ENCODE measurements at regions not wholly inside any gene's neighbourhood (a gene's known extent, or its start where the extent isn't known, plus 50 kb on each side); places are given as distances from the start of the nearest gene placed in this dataset.

DNA sequence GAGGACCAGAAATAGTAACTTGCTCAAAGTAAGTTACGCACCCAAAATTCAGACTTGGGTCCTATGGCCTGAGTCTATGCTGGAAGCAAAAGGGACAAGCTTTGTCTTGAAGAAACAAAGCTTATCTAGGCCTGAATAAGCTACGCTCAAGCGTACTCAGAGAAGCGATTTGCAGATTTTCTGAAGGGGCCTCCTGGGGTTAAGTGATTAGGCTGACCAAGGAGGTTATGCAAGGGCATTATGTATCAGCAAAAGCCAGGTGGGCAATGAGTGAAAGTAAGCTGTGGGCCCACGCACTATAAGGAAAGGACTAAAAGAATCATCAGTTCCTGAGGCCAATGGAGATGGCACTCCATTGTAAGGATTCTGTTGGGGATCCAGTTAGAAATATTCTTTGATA is 122.1 kb downstream of the SNX18 start:
- no peak for DNase-seq (ENCODE audit: extremely low spot score)
- TF ChIP-seq, protein P1, sequence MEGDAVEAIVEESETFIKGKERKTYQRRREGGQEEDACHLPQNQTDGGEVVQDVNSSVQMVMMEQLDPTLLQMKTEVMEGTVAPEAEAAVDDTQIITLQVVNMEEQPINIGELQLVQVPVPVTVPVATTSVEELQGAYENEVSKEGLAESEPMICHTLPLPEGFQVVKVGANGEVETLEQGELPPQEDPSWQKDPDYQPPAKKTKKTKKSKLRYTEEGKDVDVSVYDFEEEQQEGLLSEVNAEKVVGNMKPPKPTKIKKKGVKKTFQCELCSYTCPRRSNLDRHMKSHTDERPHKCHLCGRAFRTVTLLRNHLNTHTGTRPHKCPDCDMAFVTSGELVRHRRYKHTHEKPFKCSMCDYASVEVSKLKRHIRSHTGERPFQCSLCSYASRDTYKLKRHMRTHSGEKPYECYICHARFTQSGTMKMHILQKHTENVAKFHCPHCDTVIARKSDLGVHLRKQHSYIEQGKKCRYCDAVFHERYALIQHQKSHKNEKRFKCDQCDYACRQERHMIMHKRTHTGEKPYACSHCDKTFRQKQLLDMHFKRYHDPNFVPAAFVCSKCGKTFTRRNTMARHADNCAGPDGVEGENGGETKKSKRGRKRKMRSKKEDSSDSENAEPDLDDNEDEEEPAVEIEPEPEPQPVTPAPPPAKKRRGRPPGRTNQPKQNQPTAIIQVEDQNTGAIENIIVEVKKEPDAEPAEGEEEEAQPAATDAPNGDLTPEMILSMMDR (IDR thresholded peaks at IDR 0.05; ENCODE audit: control extremely low read depth, extremely low read depth, low read depth, missing control alignments): no peak
- POLR2A ChIA-PET: no interaction called here
- CTCF ChIA-PET: interaction anchor here (1.2 to 2.8 kb wide), 3 partner anchors 13 to 205 kb away, joined by 4 to 7 read pairs (median 4); no protein-coding TSS in a partner anchor

DNA sequence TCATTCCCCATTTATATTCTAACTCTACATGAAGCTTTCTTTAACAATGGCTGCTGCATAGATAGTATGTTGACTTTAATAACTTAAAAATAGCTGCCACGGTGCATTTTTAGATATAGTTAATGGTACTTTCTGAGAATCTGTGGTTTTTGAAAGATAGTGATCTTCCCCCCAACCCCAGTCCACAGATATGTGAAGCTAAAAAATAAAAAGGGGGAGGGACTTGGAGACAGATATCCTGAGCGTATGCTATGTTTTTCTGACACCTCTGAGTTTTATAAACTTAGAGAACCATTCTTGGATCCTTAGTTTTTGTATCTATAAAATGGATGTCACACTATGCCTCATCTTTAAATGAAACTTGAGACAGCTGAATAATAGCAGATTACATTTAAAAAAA is 120.5 kb downstream of the SNX18 start:
- CTCF ChIA-PET: interaction anchor here (0.7 to 1.3 kb wide), 4 partner anchors 10 to 128 kb away, joined by 3 read pairs; no protein-coding TSS in a partner anchor
- POLR2A ChIA-PET: interaction anchor here (0.6 kb wide), 1 partner anchor 32 kb away, joined by 4 read pairs; no protein-coding TSS in a partner anchor
- TF ChIP-seq, protein P1 (IDR thresholded peaks at IDR 0.05; ENCODE audit: control extremely low read depth, extremely low read depth, low read depth, missing control alignments): no peak
- DNase-seq (ENCODE audit: extremely low spot score): no peak

DNA sequence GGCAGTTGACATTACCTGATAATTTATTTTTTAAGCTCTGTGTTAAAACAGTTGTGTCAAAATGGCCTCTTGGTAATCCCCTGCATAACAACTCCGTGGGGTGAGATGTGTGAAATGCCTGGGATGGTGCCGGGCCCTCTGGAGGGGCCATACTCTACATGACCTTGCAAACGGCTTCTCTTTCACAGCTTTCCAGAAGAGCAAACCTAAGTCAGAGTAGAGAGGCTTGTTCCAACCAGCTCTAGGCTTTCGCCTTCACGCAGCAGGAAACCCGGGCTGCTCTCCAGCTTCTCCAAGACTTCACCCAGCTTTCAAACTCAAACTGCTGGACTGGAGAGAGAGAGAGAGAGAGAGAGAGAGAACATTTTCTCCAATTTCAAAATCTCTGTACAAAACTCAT is 120.1 kb downstream of the SNX18 start:
- TF ChIP-seq, protein P1 (IDR thresholded peaks at IDR 0.05; ENCODE audit: control extremely low read depth, extremely low read depth, low read depth, missing control alignments): no peak
- POLR2A ChIA-PET: interaction anchor here (0.6 kb wide), 1 partner anchor 32 kb away, joined by 4 read pairs; no protein-coding TSS in a partner anchor
- DNase-seq (ENCODE audit: extremely low spot score): no peak
- CTCF ChIA-PET: interaction anchor here (0.8 to 1.3 kb wide), 3 partner anchors 10 to 23 kb away, joined by 3 read pairs; no protein-coding TSS in a partner anchor

DNA sequence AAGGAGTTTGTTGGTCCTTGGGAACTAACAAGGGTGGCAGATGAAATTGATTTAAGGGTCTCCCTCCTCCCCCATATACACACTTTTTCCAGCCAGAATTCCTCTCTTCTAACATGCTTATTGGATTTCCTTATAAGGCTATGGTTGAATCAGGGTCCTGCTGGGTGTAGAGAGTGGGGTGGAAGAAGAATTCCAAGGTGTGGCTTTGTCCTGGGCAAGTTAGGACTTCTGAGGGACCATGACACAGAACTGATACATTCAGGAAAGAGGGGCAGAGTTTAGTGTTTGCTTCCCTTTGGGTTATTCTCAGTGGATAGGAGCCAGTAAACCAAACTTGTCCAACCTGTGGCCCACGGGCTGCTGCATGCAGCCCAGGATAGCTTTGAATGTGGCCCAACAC is 116.5 kb downstream of the SNX18 start:
- POLR2A ChIA-PET: no interaction called here
- CTCF ChIA-PET: no interaction called here
- TF ChIP-seq, protein P1 (IDR thresholded peaks at IDR 0.05; ENCODE audit: control extremely low read depth, extremely low read depth, low read depth, missing control alignments): no peak
- no peak for DNase-seq (ENCODE audit: extremely low spot score)

DNA sequence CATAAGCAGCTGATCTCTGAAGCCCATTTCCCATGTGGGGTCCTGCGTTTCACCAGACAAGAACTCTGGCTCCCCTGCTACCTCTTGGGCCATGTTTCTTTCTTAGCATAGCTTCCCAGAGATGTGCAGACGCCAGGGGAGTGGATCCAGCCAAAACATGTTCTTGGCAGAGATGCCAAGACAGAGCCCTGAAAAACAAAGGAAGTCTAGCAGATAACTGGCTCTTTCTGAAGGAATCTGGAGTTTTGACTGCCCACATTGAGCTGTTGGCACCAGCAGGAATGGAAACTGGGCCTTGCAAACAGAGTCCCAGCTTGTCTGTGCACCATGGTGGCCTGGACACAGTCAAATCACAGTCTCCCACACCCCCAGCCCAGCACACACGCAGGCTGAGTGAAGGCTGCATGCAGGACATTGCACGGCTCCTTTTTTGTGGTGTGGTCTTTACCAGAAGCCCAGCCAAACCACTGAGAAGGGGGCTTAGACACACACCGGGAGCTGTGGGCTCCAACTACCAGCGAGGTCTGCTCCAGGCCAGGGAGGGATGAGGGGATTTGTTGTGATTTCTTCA is 114.7 kb downstream of the SNX18 start:
- no peak for DNase-seq (ENCODE audit: extremely low spot score)
- TF ChIP-seq, protein P1 (IDR thresholded peaks at IDR 0.05; ENCODE audit: control extremely low read depth, extremely low read depth, low read depth, missing control alignments): no peak
- ChIA-PET CTCF (interaction anchor here (0.6 to 1.6 kb wide), 3 partner anchors 9 to 17 kb away, joined by 3 read pairs; no protein-coding TSS in a partner anchor), POLR2A (no interaction called here)

DNA sequence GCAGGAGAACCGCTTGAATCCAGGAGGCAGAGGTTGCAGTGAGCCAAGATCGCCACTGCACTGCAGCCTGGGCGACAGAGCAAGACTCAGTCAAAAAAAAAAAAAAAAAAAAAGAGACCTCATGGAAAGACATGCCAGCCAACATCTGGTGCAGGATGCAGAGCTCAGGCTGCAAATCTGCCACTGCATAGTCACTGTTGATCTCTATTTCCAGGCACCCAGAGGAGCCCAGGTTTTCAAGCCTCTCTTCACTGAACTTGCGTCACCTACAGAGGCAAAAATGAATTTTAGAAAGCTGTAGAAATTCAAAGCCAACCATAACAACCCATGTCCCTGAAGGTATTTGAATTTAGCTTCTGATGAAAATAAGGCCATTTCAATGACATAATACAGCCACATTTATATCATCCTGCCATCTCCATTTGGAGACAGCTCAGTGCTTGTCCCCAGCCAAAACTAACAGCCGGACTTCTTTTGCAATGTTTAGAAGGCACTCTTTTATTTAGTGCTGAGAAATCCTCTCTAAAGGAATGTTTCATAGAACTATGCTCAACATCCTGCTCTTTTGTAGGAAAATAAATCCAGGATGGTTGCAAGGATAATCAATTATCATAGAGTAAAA is 113.3 kb downstream of the SNX18 start:
- no peak for DNase-seq (ENCODE audit: extremely low spot score)
- POLR2A ChIA-PET: no interaction called here
- CTCF ChIA-PET: interaction anchor here (1.3 to 1.6 kb wide), 2 partner anchors 11 to 15 kb away, joined by 3 read pairs; no protein-coding TSS in a partner anchor
- TF ChIP-seq, protein P1 (IDR thresholded peaks at IDR 0.05; ENCODE audit: control extremely low read depth, extremely low read depth, low read depth, missing control alignments): no peak

Data from GM10248 (cell line).